Mucosa of stomach (tissue), 1 donor: ENCODE measurements at regions not wholly inside any gene's neighbourhood (a gene's known extent, or its start where the extent isn't known, plus 50 kb on each side); places are given as distances from the start of the nearest gene placed in this dataset.

Experiments used
- H3K27me3 ChIP-seq: one replicate; pipeline ENCODE4 v1.7.0; 2013; ENCODE audit warnings: mild to moderate bottlenecking, low read length; ENCODE audit not compliant: control insufficient read depth, insufficient read depth
- H3K36me3 ChIP-seq: one replicate; pipeline ENCODE4 v1.7.0; 2013; ENCODE audit warnings: low read length; ENCODE audit not compliant: control insufficient read depth, insufficient read depth
- H3K4me1 ChIP-seq: one replicate; pipeline ENCODE4 v1.7.0; 2013; ENCODE audit warnings: mild to moderate bottlenecking, low read length; ENCODE audit not compliant: control insufficient read depth, insufficient read depth
- H3K4me3 ChIP-seq: one replicate; pipeline ENCODE4 v1.7.0; 2013; ENCODE audit warnings: low read length
- H3K9ac ChIP-seq: one replicate; pipeline ENCODE4 v1.7.0; 2013; ENCODE audit warnings: mild to moderate bottlenecking, low read length, moderate library complexity
- H3K9me3 ChIP-seq: one replicate; pipeline ENCODE4 v1.7.0; 2013; ENCODE audit warnings: mild to moderate bottlenecking, low read length, moderate library complexity; ENCODE audit not compliant: control insufficient read depth
- donor health status: Pancreatic carcinoma.

DNA sequence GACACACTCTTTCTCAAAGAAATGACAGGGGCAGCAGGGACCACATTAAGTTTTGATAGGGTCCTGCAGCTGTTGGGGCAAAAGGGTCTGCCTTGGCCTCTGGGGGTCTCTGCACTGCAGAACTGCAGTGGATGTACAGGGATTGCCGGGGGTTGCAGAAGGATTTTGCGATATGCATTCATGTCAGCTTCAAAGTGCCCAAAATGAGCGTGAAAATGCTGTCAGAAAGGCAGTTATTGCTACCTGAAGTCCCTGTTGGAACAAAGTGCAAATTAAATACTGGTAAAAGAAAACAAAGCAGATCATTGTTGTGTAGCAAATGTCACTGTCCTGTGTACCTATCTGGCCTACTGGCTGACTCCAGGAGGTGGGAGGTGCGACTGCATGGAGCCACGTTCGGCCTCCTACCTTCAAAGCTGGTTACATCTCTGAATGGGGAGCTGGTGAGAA is 78.8 kb upstream of the MAP4K3 start:
- Histone ChIP-seq H3K36me3 (no peaks in the 10 kb centered on the region), H3K27me3 (no peaks in the 10 kb centered on the region), H3K9ac (no peak overlapping the region), H3K9me3 (no peaks in the 10 kb centered on the region), H3K4me3 (no peak overlapping the region), H3K4me1 (peaks cover 24% of the 10 kb centered on the region)

DNA sequence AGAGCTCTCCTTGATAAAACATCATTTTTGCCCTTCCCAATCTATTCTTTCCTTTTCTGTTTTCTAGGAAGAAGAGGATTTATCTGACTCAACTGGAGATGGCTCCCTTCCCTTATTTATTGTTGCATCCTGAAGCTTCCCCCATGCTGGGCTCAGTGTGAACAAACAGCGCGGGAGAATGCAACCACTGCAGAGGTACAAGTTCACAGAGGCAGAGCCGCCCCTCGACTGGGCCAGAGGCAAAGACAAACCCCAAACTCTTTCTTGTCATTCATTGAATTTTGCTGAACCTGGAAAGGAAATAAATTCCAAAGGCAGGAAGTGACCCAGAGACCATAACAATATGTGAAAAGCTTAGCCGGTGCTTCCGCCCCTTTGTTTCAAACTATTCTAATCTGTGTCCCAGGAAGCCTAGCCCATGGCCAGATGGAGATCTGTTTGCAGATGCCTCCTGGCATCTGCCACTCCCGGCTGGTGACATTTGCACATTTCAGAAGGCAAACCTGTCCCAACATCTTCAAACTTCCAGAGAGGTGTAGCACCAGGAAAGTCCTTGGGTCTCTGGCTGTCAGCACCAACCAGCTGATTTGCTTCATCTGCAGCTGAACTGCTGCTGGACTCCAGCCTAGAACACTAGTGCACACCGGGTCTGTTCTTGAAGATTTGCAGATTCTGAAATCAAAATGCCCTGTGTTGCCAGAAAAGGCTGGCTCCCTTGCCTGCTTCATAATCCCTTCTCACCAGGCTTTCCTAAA is 79.4 kb upstream of the MAP4K3 start:
- Histone ChIP-seq H3K36me3 (no peaks in the 10 kb centered on the region), H3K27me3 (no peaks in the 10 kb centered on the region), H3K4me1 (peaks cover 18% of the 10 kb centered on the region), H3K9me3 (no peaks in the 10 kb centered on the region), H3K9ac (no peak overlapping the region), H3K4me3 (no peak overlapping the region)

DNA sequence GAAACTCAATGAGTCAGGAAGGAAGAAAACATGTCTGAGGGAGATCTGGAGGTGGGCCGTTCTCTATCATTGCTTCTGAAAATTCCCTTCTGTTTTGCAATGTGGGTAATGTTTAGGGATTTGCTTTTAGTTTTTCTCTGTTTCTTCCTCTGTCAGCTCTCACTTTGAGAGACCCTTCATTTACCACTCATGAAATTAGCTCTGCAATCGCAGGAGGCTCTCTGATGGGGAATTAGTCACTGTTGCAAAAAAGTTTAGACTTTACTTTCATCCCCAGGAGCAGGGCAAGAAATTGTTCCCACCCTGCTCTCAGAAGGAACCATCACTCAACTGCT is 80.0 kb upstream of the MAP4K3 start:
- Histone ChIP-seq H3K27me3 (no peaks in the 10 kb centered on the region), H3K36me3 (no peaks in the 10 kb centered on the region), H3K9me3 (no peaks in the 10 kb centered on the region), H3K4me3 (no peak overlapping the region), H3K4me1 (peaks cover 13% of the 10 kb centered on the region), H3K9ac (no peak overlapping the region)

DNA sequence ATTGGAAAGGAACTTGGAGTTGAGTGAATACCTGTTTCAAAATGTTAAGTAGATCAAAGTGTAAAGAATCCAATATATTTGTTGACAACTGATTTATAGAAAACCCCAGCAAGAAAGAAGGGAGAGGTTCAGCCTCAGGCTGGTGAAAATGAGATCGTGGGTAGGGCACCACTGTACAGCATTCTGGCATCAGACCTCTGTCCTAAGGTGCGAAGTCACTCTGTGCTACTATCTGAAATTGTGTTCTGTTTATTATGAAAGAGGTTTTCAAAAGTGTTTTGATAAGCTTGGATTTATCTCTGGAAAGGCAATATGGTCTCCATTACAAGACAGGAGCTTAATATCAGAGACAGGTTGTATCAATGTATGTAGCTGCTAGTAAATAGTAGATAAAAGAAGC is 80.5 kb upstream of the MAP4K3 start:
- H3K27me3 ChIP-seq = no peaks in the 10 kb centered on the region
- H3K9ac ChIP-seq = no peak overlapping the region
- no peaks in the 10 kb centered on the region for H3K9me3 ChIP-seq
- H3K4me3 ChIP-seq = no peak overlapping the region
- H3K4me1 ChIP-seq = peaks cover 7% of the 10 kb centered on the region
- no peaks in the 10 kb centered on the region for H3K36me3 ChIP-seq

DNA sequence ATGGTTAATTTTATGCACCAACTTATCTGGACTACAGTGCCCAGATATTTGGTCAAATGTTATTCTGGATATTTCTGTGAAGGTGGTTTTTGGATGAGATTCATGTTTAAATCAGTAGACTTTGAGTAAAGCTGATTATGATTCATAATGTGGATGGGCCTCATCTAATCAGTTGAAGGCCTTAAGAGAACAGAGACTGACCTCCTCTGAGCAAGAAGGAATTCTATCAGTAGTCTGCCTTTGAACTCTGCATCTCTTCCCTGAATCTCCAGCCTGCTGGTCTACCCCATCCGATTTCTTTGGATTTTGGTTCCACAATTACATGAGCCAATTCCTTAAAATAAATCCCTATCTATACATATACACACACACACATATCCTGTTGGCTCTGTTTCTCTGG is 82.8 kb upstream of the MAP4K3 start:
- Histone ChIP-seq H3K27me3 (no peaks in the 10 kb centered on the region), H3K9ac (no peak overlapping the region), H3K36me3 (peaks cover under 1% of the 10 kb centered on the region), H3K4me3 (no peak overlapping the region), H3K9me3 (no peaks in the 10 kb centered on the region), H3K4me1 (no peaks in the 10 kb centered on the region)

DNA sequence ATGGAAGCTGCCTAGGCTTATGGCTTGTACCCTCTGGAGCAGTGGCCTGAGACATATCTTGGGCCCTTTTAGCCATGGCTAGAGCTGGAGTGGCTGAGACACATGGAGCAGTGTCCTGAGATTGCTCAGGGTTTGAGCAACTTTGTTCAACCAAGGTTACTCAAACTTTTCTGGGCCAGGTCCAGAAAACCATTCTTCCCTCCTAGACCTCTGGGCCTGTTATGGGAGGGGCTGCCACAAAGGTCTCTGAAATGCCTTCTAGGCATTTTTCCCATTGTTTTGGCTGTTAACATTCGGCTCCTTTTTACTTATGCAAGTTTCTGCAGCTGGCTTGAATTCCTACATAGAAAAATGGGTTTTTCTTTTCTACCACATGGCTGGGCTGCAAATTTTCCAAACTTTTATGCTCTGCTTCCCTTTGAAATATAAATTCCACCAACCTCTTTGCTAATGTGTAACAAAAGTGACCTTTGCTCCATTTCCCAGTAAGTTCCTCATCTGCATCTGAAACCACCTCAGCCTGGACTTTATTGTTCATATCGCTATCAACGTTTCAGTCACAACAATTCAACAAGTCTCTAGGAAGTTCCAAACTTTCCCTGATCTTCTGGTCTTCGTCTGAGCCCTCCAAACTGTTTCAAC is 84.9 kb upstream of the MAP4K3 start:
- no peak overlapping the region for H3K9ac ChIP-seq
- H3K4me3 ChIP-seq = no peak overlapping the region
- no peaks in the 10 kb centered on the region for H3K27me3 ChIP-seq
- H3K9me3 ChIP-seq = no peaks in the 10 kb centered on the region
- peaks cover 3% of the 10 kb centered on the region for H3K36me3 ChIP-seq
- H3K4me1 ChIP-seq = peaks cover 11% of the 10 kb centered on the region

DNA sequence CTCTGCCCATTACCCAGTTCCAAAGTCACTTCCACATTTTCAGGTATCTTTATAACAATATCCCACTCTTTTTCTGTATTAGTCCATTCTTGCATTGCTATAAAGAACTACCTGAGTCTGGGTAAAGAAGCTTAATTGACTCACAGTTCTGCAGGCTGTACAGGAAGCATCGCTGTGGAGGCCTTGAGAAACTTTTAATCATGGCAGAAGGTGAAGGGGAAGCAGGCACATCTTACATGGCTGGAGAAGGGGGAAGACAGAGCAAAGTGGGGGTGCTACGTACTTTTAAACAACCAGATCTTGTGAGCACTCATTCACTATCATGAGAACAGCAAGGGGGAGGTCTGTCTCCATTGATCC is 85.4 kb upstream of the MAP4K3 start:
- Histone ChIP-seq H3K4me3 (no peak overlapping the region), H3K9ac (no peak overlapping the region), H3K36me3 (peaks cover 3% of the 10 kb centered on the region), H3K4me1 (peaks cover 11% of the 10 kb centered on the region), H3K9me3 (no peaks in the 10 kb centered on the region), H3K27me3 (no peaks in the 10 kb centered on the region)

DNA sequence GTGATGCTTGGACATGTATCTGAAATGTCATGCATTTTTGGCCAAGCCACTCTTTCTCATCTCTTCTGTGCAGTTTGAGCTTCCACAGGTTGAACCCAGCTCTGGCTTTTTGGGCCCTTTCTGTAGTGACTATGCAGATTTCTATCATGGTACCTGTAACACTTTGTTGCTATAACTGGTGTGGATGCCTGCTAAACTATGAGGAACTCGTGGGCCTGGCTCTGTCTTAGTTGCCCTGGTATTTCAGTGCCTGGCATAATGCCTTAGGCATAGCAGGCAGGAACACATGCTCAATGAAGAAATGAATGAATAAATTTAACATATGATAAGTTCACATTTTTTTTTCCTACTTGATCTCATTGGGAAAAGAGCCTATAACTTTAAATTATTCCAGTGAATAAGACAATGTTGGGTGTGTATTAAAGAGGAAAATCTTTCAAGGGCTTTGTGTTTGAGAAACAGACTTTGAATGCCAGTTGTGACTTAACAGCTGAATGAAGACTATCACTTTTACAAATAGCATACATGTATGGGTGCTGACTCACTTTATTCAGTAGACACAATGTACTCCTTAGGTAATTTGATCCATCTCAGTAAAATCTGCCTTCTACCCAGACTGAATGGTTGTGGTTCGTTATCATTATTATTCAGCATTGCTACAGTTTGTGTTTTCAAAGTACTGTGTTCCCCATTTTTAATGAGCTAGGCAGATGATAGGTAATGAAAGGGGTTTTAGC is 86.4 kb upstream of the MAP4K3 start:
- H3K9ac ChIP-seq = no peak overlapping the region
- no peaks in the 10 kb centered on the region for H3K27me3 ChIP-seq
- H3K9me3 ChIP-seq = no peaks in the 10 kb centered on the region
- H3K36me3 ChIP-seq = peaks cover 3% of the 10 kb centered on the region
- H3K4me3 ChIP-seq = no peak overlapping the region
- peaks cover 11% of the 10 kb centered on the region for H3K4me1 ChIP-seq

DNA sequence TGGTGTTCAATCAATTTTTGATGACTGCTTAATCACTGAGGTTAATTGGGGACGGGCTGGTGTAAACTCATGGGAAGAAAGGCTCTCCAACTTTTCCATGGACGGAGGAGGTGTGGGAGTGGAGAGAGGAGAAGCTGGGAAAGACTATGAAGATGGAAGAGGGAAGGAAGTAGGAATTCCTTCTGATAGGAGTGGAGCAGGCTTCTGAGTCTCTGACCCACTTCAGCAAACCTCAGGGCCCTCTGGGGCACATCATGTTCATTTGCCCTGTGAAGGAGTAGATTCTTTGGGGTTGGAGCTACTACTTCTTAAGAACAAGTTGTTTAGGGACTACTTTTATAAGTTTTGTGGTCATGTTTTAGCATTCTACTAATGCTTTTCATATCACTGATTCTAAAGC is 87.0 kb upstream of the MAP4K3 start:
- Histone ChIP-seq H3K9me3 (no peaks in the 10 kb centered on the region), H3K9ac (no peak overlapping the region), H3K4me1 (peaks cover 11% of the 10 kb centered on the region), H3K4me3 (no peak overlapping the region), H3K27me3 (no peaks in the 10 kb centered on the region), H3K36me3 (peaks cover 3% of the 10 kb centered on the region)

DNA sequence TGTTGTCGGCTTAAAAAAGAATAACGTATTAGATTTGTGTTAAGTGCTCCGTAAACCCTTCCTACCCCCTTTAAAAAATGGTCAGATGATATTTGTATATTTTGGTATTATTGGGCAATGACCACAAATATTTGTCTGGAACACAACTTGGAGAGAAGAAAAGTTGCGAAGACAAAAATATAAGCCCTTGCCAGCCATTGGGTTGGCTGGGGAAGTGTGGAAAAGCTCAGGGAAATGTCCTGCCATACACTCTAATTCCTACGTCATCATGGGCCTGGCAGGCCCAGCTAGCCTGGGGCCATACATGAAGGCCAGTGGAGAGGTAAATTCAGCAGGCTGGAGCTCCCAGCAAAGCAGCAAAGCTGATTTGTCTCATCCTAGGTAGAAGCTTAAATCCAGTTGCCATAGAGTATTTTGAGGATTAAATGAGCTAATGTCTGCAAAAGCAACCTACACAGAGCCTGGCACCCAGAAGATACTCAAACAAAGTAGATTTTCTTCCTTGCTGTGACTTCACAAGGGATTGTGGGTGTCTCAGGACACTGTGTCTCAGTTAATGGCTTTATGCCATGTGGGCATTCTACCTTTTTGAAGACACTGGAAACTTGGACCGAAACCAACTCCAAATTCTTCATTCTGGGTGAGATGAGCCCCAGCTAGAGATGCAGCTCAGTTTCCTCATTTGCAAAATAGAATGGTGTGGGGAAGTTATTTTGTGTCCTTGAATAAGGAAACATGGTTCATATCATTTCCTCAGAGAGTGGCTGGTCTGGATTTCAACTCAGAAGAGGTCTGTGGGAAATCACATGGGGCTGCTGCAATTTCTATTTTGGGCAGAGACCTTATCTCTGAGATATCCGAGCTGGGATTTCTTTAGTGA is 87.9 kb upstream of the MAP4K3 start:
- Histone ChIP-seq H3K9me3 (no peaks in the 10 kb centered on the region), H3K4me1 (peaks cover 11% of the 10 kb centered on the region), H3K27me3 (no peaks in the 10 kb centered on the region), H3K9ac (no peak overlapping the region), H3K4me3 (no peak overlapping the region), H3K36me3 (peaks cover 3% of the 10 kb centered on the region)

DNA sequence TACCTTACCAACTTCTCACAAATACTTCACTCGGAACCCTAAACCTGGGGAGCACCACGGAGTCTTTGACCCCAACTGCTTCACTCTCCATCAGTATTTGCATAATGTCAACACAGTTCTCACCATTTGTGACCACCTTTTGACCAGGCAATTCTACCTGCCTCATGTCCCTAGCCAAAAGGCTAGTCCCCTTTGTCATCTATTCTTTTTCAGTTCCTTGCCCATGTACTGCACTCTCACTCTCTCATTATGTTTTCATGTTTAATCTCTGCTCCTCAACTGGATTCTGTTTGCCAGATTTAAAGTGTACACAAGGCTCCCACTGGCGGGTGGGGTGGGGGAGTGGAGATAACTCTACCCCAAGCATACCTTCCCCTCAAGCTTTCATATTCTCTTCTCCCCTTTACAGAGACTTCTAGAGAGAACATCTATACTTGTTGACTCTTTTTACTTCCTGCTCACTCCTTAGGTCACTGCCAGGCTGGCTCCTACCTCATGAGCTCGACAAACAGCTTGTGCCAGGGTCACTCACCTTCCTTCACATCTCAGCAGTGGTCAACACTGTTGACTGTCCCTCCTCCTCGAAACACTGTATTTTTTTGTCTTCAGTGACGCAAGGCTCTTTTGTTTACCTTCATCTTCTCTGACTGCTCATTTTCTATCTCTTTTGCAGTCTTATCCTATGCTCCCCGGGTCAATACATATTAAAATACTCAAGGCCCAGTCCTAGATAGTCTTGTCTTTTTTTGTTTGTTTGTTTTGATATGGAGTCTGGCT is 88.7 kb upstream of the MAP4K3 start:
- Histone ChIP-seq H3K4me1 (peaks cover 11% of the 10 kb centered on the region), H3K27me3 (no peaks in the 10 kb centered on the region), H3K9ac (no peak overlapping the region), H3K9me3 (no peaks in the 10 kb centered on the region), H3K4me3 (no peak overlapping the region), H3K36me3 (peaks cover 3% of the 10 kb centered on the region)
